ENCODE measurements at regions not wholly inside any gene's neighbourhood (a gene's known extent, or its start where the extent isn't known, plus 50 kb on each side); places are given as distances from the start of the nearest gene placed in this dataset.

GRCh38 chr2:76469066-76469465 is 758.4 kb upstream of the GCFC2 start:
- TF ChIP-seq EP300 (IDR thresholded peaks at IDR 0.05; ENCODE audit: borderline replicate concordance in 1 of 2, low read depth in 1 of 2, low read length in 1 of 2) (no peak), CTCF (IDR thresholded peaks at IDR 0.05) (no peak), POLR2AphosphoS5 (IDR thresholded peaks at IDR 0.05; ENCODE audit: low read depth, low read length) (no peak), USF1 (IDR thresholded peaks at IDR 0.05; ENCODE audit: borderline replicate concordance, low read depth) (no peak), RAD21 (IDR thresholded peaks at IDR 0.05; ENCODE audit: low read length) (no peak), MXI1 (IDR thresholded peaks at IDR 0.05; ENCODE audit: low read depth, low read length) (no peak), MAX (IDR thresholded peaks at IDR 0.05; ENCODE audit: low read depth) (no peak), SMC3 (IDR thresholded peaks at IDR 0.05; ENCODE audit: low read depth, low read length) (no peak), NRF1 (IDR thresholded peaks at IDR 0.05; ENCODE audit: low read depth, low read length) (no peak), TAF1 (IDR thresholded peaks at IDR 0.05; ENCODE audit: borderline replicate concordance, low read depth, low read length) (no peak)
